DND-41 (cell line): ENCODE measurements at regions not wholly inside any gene's neighbourhood (a gene's known extent, or its start where the extent isn't known, plus 50 kb on each side); places are given as distances from the start of the nearest gene placed in this dataset.
"Not testable (repeated sequence)": the region's sequence is repeated elsewhere in the genome, so short reads cannot be mapped to it uniquely, and the experiment has no call there.

Experiments
- ATAC-seq: fragments of 200-7000 bp; cut with Tn5 transposase; 3 replicates; pipeline ENCODE4 v1.9.1; 2021; ENCODE audit warnings: low read depth; ENCODE audit not compliant: insufficient read depth
- DNase-seq: peaks from one replicate; pipeline ENCODE4 v3.0.0-alpha.2; 2020
- H2AFZ ChIP-seq: 2 replicates; pipeline ENCODE4 v1.6.0; 2012; ENCODE audit warnings: low read depth, low read length
- H3K27ac ChIP-seq: 2 replicates; pipeline ENCODE4 v1.5.1; 2012; ENCODE audit warnings: low read length, inconsistent platforms
- H3K27me3 ChIP-seq: fragments of 200-600 bp; sonication (generic); 2 replicates; pipeline ENCODE4 v1.6.0; 2012; ENCODE audit warnings: low read length, mild to moderate bottlenecking, inconsistent platforms; ENCODE audit not compliant: insufficient read depth, poor library complexity
- H3K36me3 ChIP-seq: 2 replicates; pipeline ENCODE4 v1.5.1; 2012; ENCODE audit warnings: low read length, inconsistent platforms; ENCODE audit not compliant: insufficient read depth
- H3K4me1 ChIP-seq: 2 replicates; pipeline ENCODE4 v1.5.1; 2012; ENCODE audit warnings: mild to moderate bottlenecking, low read length; ENCODE audit not compliant: insufficient read depth
- H3K4me2 ChIP-seq: 2 replicates; pipeline ENCODE4 v1.6.0; 2012; ENCODE audit warnings: mild to moderate bottlenecking, moderate library complexity, low read length, inconsistent platforms; ENCODE audit not compliant: insufficient read depth
- H3K4me3 ChIP-seq, 2 experiments: fragments of 200-600 bp in 1 of 2; shearing (Covaris generic) in 1 of 2; 2 replicates each; pipeline ENCODE4 v1.5.1; 2012 to 2016; ENCODE audit warnings: inconsistent platforms in 2 of 2, low read length in 2 of 2, mild to moderate bottlenecking in 2 of 2, low read depth in 1 of 2, moderate library complexity in 1 of 2
- H3K79me2 ChIP-seq: 2 replicates; pipeline ENCODE4 v1.6.0; 2012; ENCODE audit warnings: low read length, inconsistent platforms; ENCODE audit not compliant: insufficient read depth
- H3K9ac ChIP-seq: 2 replicates; pipeline ENCODE4 v1.6.0; 2012; ENCODE audit warnings: low read depth, mild to moderate bottlenecking, inconsistent platforms, low read length, moderate library complexity
- H3K9me3 ChIP-seq: 2 replicates; pipeline ENCODE4 v1.5.1; 2012; ENCODE audit warnings: low read length, moderate library complexity, mild to moderate bottlenecking, inconsistent platforms; ENCODE audit not compliant: insufficient read depth, severe bottlenecking
- H4K20me1 ChIP-seq: 2 replicates; pipeline ENCODE4 v1.6.0; 2012; ENCODE audit warnings: low read length; ENCODE audit not compliant: insufficient read depth
- EZH2 ChIP-seq: IDR thresholded peaks from 3 replicates; pipeline ENCODE4 v1.6.1; 2012; ENCODE audit warnings: borderline replicate concordance, low read depth, mild to moderate bottlenecking, moderate library complexity, low read length, inconsistent platforms; ENCODE audit not compliant: severe bottlenecking
- TF ChIP-seq, protein P1 (sequence below): IDR thresholded peaks from 2 replicates; pipeline ENCODE4 v1.5.1; 2012; ENCODE audit warnings: borderline replicate concordance, low read length, moderate library complexity, mild to moderate bottlenecking; ENCODE audit not compliant: poor library complexity, severe bottlenecking; ENCODE audit errors: extremely low read depth

DNA sequence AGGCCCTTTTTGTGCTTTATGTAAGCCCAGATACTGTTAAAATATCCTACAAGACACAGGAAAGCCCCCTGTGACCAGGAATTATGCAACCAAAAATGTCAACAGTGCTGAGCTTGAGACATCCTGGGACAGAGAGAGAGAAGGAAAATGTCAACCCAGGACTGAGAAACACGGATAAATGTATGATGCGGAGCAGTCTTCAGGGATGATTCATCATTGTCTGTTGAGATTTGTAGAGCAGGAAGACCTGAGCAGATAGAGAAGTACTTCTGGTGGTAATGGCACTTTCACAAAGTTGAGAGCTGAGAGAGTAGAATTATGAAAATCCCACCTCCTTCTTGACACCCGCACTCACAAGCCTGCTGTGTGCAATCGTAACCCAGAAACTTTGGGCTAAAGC is 330.1 kb upstream of the FRG1 start:
- not testable (repeated sequence) for H3K9ac ChIP-seq, H3K27me3 ChIP-seq

DNA sequence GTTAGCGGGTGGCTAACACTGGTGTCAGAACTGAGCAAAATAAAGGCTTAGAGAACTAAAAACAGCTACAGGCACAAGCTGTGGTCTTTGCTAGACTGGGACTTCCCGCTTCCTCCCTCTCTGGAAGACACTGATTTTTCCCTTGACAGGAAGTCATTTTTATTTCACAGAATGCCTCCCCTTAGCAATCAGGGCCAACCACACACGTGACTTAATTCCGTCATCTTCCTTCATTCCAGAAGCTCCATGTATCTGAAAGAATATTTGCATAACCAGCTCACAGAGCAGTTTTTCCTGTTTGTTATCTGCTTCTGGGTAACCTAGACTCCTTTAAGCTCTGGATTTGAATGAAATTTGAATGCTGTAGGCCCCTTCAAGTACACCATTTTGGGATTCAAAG is 327.5 kb upstream of the FRG1 start:
- no peak overlapping the region for H3K27ac ChIP-seq
- no peak for ATAC-seq

More for the DNA sequence above, 330.1 kb upstream of the FRG1 start:
- ATAC-seq, H4K20me1 ChIP-seq, H3K79me2 ChIP-seq, H3K36me3 ChIP-seq, H3K4me3 ChIP-seq, H3K9me3 ChIP-seq, H2AFZ ChIP-seq, DNase-seq, H3K27ac ChIP-seq, H3K4me1 ChIP-seq, H3K4me2 ChIP-seq: not testable (repeated sequence)

DNA sequence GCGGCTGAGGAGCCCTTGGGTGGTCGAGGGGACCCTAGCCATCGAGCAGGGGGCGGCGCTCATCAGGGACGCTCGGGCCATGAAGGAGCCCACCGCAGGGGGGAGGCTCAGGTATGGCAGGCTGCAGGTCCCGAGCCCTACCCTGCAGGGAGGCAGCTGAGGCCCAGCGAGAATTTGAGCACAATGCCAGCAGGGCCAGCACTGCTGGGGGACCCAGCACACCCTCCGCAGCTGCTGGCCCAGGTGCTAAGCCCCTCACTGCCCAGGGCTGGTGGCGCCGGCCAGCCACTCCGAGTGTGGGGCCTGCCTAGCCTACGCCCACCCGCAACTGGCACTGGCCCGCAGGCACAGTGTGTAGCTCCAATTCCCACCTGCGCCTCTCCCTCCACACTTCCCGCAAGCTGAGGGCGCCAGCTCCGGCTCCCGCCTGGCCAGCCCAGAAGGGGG is 325.4 kb upstream of the FRG1 start:
- H3K4me1 ChIP-seq = no peaks in the 10 kb centered on the region
- DNase-seq = no peak
- H3K79me2 ChIP-seq = no peaks in the 10 kb centered on the region
- no peaks in the 10 kb centered on the region for H3K27me3 ChIP-seq
- TF ChIP-seq, protein P1, sequence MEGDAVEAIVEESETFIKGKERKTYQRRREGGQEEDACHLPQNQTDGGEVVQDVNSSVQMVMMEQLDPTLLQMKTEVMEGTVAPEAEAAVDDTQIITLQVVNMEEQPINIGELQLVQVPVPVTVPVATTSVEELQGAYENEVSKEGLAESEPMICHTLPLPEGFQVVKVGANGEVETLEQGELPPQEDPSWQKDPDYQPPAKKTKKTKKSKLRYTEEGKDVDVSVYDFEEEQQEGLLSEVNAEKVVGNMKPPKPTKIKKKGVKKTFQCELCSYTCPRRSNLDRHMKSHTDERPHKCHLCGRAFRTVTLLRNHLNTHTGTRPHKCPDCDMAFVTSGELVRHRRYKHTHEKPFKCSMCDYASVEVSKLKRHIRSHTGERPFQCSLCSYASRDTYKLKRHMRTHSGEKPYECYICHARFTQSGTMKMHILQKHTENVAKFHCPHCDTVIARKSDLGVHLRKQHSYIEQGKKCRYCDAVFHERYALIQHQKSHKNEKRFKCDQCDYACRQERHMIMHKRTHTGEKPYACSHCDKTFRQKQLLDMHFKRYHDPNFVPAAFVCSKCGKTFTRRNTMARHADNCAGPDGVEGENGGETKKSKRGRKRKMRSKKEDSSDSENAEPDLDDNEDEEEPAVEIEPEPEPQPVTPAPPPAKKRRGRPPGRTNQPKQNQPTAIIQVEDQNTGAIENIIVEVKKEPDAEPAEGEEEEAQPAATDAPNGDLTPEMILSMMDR = no peak
- no peak for TF ChIP-seq EZH2
- no peak overlapping the region for H3K4me3 ChIP-seq
- no peaks in the 10 kb centered on the region for H3K36me3 ChIP-seq
- no peak overlapping the region for H2AFZ ChIP-seq
- no peak for ATAC-seq
- no peak overlapping the region for H3K27ac ChIP-seq
- no peak overlapping the region for H3K4me2 ChIP-seq
- H4K20me1 ChIP-seq = no peaks in the 10 kb centered on the region
- H3K9me3 ChIP-seq = peaks cover 3% of the 10 kb centered on the region
- no peak overlapping the region for H3K9ac ChIP-seq

More for the DNA sequence above, 327.5 kb upstream of the FRG1 start:
- H4K20me1 ChIP-seq = no peaks in the 10 kb centered on the region
- no peak overlapping the region for H2AFZ ChIP-seq
- TF ChIP-seq EZH2 = no peak
- TF ChIP-seq, protein P1 = no peak
- H3K4me3 ChIP-seq = no peak overlapping the region
- no peak overlapping the region for H3K9ac ChIP-seq
- no peaks in the 10 kb centered on the region for H3K4me1 ChIP-seq
- H3K27me3 ChIP-seq = no peaks in the 10 kb centered on the region
- H3K9me3 ChIP-seq = peaks cover 3% of the 10 kb centered on the region
- no peaks in the 10 kb centered on the region for H3K79me2 ChIP-seq
- no peak overlapping the region for H3K4me2 ChIP-seq
- H3K36me3 ChIP-seq = no peaks in the 10 kb centered on the region
- no peak for DNase-seq

DNA sequence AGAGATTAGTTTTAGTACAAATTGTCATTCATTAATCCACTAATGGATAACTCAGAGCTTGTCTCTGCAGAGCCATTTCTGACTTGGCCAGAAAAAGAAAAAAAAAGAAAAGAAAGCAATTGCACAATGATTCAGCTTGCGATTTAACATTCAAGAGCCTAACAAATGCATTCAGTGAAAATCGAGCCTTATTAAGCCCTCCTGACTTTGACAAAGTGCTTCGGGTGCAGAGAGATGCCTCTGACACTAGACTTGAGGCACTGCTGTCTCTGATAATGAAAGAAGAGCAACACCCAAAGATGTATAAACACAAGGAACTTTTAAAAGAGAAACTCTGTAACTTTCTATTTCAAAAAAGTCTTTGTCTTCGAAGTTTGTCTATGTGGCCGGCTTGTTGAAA is 322.9 kb upstream of the FRG1 start:
- not testable (repeated sequence) for DNase-seq, H3K79me2 ChIP-seq, H3K27ac ChIP-seq, H3K4me1 ChIP-seq, H2AFZ ChIP-seq, H3K9ac ChIP-seq, H4K20me1 ChIP-seq, ATAC-seq, H3K4me3 ChIP-seq, H3K4me2 ChIP-seq, H3K36me3 ChIP-seq, H3K27me3 ChIP-seq, H3K9me3 ChIP-seq

GRCh38 chr4:189619441-189620250 is 321.0 kb upstream of the FRG1 start:
- H2AFZ ChIP-seq, ATAC-seq, H3K36me3 ChIP-seq, H3K9ac ChIP-seq, H3K27me3 ChIP-seq, H4K20me1 ChIP-seq, H3K9me3 ChIP-seq, DNase-seq, H3K27ac ChIP-seq, H3K79me2 ChIP-seq, H3K4me3 ChIP-seq, H3K4me1 ChIP-seq, H3K4me2 ChIP-seq: not testable (repeated sequence)

DNA sequence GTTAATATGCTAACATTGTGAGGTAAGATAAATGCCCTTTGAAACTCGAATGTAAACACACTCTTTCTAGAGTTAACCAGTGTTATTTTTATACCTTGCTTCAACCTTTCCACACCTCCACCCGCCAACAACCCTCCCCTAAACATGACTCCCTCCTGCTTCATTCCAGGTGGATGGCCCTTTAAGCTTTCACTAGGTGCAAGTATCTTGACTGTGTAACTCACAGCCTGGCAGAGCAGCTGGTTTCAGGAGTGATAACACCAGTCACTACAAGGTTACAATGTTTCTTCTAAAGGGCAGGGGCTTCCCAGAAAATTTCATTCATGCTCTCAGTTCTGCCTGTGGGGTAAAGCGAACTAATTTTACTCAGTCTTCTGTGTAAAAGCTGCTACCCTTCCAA is 318.1 kb upstream of the FRG1 start:
- not testable (repeated sequence) for H3K4me2 ChIP-seq, H3K27me3 ChIP-seq, H3K4me1 ChIP-seq, H3K36me3 ChIP-seq, H3K9me3 ChIP-seq, ATAC-seq, H3K9ac ChIP-seq, H3K4me3 ChIP-seq, DNase-seq, H4K20me1 ChIP-seq, H3K27ac ChIP-seq, H3K79me2 ChIP-seq, H2AFZ ChIP-seq
